H9 (cell line): ENCODE measurements at regions not wholly inside any gene's neighbourhood (a gene's known extent, or its start where the extent isn't known, plus 50 kb on each side); places are given as distances from the start of the nearest gene placed in this dataset.

ENCODE experiments used
- DNase-seq: peaks from one replicate; pipeline ENCODE4 v3.0.0-alpha.2; 2017
- H2AFZ ChIP-seq: one replicate; pipeline ENCODE4 v1.6.1; 2013; ENCODE audit warnings: mild to moderate bottlenecking, low read length, control low read depth, moderate library complexity
- H2AK5ac ChIP-seq: 2 replicates; pipeline ENCODE4 v1.6.1; 2013; ENCODE audit warnings: low read length, control low read depth, mixed read lengths; ENCODE audit not compliant: insufficient read length
- H2BK120ac ChIP-seq: one replicate; pipeline ENCODE4 v1.6.1; 2013; ENCODE audit warnings: low read depth, mild to moderate bottlenecking, low read length, control low read depth, inconsistent platforms; ENCODE audit not compliant: poor library complexity, severe bottlenecking
- H2BK12ac ChIP-seq: 2 replicates; pipeline ENCODE4 v1.6.1; 2013; ENCODE audit warnings: low read length, control low read depth, mixed read lengths, low read depth; ENCODE audit not compliant: insufficient read length
- H2BK15ac ChIP-seq: 2 replicates; pipeline ENCODE4 v1.6.1; 2013; ENCODE audit warnings: low read depth, low read length, control low read depth
- H2BK20ac ChIP-seq: one replicate; pipeline ENCODE4 v1.6.1; 2013; ENCODE audit warnings: low read depth, mild to moderate bottlenecking, low read length, control low read depth, inconsistent platforms; ENCODE audit not compliant: poor library complexity, severe bottlenecking
- H2BK5ac ChIP-seq: 2 replicates; pipeline ENCODE4 v1.6.1; 2013; ENCODE audit warnings: low read length, control low read depth, mixed read lengths; ENCODE audit not compliant: insufficient read length
- H3K14ac ChIP-seq: 2 replicates; pipeline ENCODE4 v1.6.1; 2013; ENCODE audit warnings: low read length, control low read depth; ENCODE audit not compliant: insufficient read depth
- H3K18ac ChIP-seq: 2 replicates; pipeline ENCODE4 v1.6.1; 2013; ENCODE audit warnings: low read depth, mild to moderate bottlenecking, mixed read lengths, low read length, control low read depth; ENCODE audit not compliant: insufficient read length
- H3K23ac ChIP-seq: 2 replicates; pipeline ENCODE4 v1.6.1; 2013; ENCODE audit warnings: low read length, control low read depth, mixed read lengths, low read depth; ENCODE audit not compliant: insufficient read length
- H3K23me2 ChIP-seq: 2 replicates; pipeline ENCODE4 v1.6.1; 2013; ENCODE audit warnings: low read depth, mild to moderate bottlenecking, mixed read lengths, low read length, control low read depth; ENCODE audit not compliant: insufficient read length, poor library complexity, severe bottlenecking
- H3K27ac ChIP-seq: 2 replicates; pipeline ENCODE4 v1.5.1; 2013; ENCODE audit warnings: low read length, control low read depth, mixed read lengths, low read depth; ENCODE audit not compliant: insufficient read length
- H3K27me3 ChIP-seq: 2 replicates; pipeline ENCODE4 v1.6.1; 2013; ENCODE audit warnings: low read length, control low read depth, inconsistent platforms; ENCODE audit not compliant: insufficient read depth
- H3K4ac ChIP-seq: 2 replicates; pipeline ENCODE4 v1.6.1; 2013; ENCODE audit warnings: low read depth, mild to moderate bottlenecking, control low read depth, inconsistent platforms, low read length, moderate library complexity
- H3K4me1 ChIP-seq: 2 replicates; pipeline ENCODE4 v1.6.1; 2013; ENCODE audit warnings: low read length, control low read depth, inconsistent platforms; ENCODE audit not compliant: insufficient read depth
- H3K4me2 ChIP-seq: 2 replicates; pipeline ENCODE4 v1.6.1; 2013; ENCODE audit warnings: low read length, control low read depth, mixed read lengths; ENCODE audit not compliant: insufficient read length, insufficient read depth
- H3K56ac ChIP-seq: 2 replicates; pipeline ENCODE4 v1.6.1; 2013; ENCODE audit warnings: low read depth, mild to moderate bottlenecking, mixed read lengths, low read length, control low read depth; ENCODE audit not compliant: insufficient read length
- H3K79me1 ChIP-seq: 2 replicates; pipeline ENCODE4 v1.6.1; 2013; ENCODE audit warnings: low read depth, mild to moderate bottlenecking, moderate library complexity, low read length, control low read depth, inconsistent platforms; ENCODE audit not compliant: insufficient read depth, poor library complexity, severe bottlenecking
- H3K79me2 ChIP-seq: 2 replicates; pipeline ENCODE4 v1.6.1; 2013; ENCODE audit warnings: low read length, control low read depth, inconsistent platforms; ENCODE audit not compliant: insufficient read depth
- H3K9ac ChIP-seq: 2 replicates; pipeline ENCODE4 v1.6.1; 2013; ENCODE audit warnings: low read length, control low read depth, mixed read lengths; ENCODE audit not compliant: insufficient read length; ENCODE audit errors: extremely low read depth
- H3K9me3 ChIP-seq: one replicate; pipeline ENCODE4 v1.6.1; 2013; ENCODE audit warnings: low read depth, low read length, inconsistent platforms; ENCODE audit not compliant: control insufficient read depth
- H3T11ph ChIP-seq: one replicate; pipeline ENCODE4 v1.6.1; 2013; ENCODE audit warnings: mild to moderate bottlenecking, low read length, control low read depth, inconsistent platforms
- H4K20me1 ChIP-seq: one replicate; pipeline ENCODE4 v1.6.1; 2013; ENCODE audit not compliant: control insufficient read depth, insufficient read length, insufficient read depth
- H4K5ac ChIP-seq: 2 replicates; pipeline ENCODE4 v1.6.1; 2013; ENCODE audit warnings: low read depth, mild to moderate bottlenecking, mixed read lengths, low read length, control low read depth; ENCODE audit not compliant: insufficient read length
- H4K8ac ChIP-seq: replicated peaks from 2 replicates; pipeline ENCODE4 v1.6.1; 2013; ENCODE audit warnings: low read length, control low read depth, mixed read lengths, low read depth; ENCODE audit not compliant: insufficient read length
- H4K91ac ChIP-seq: 2 replicates; pipeline ENCODE4 v1.6.1; 2013; ENCODE audit warnings: low read depth, mild to moderate bottlenecking, moderate library complexity, mixed read lengths, low read length, control low read depth; ENCODE audit not compliant: insufficient read length
- H3K27ac Mint-ChIP-seq, 3 experiments: 2 replicates in 2 of 3; 3 replicates in 1 of 3; pipeline ENCODE4 v1.8.0; 2020 to 2021; ENCODE audit warnings: mixed read lengths in 3 of 3, mild to moderate bottlenecking in 1 of 3, moderate library complexity in 1 of 3
- H3K27me3 Mint-ChIP-seq: 2 replicates; pipeline ENCODE4 v1.8.0; 2021; ENCODE audit warnings: low read depth, mild to moderate bottlenecking, moderate library complexity, mixed read lengths
- H3K36me3 Mint-ChIP-seq, 3 experiments: 2 replicates in 2 of 3; 3 replicates in 1 of 3; pipeline ENCODE4 v1.8.0; 2020 to 2021; ENCODE audit warnings: low read depth in 3 of 3, mixed read lengths in 3 of 3; ENCODE audit not compliant: insufficient read depth in 1 of 3
- H3K4me1 Mint-ChIP-seq, 2 experiments: 2 replicates each; pipeline ENCODE4 v1.8.0; 2020; ENCODE audit warnings: mixed read lengths in 2 of 2
- H3K4me3 Mint-ChIP-seq, 2 experiments: 2 replicates in 1 of 2; 3 replicates in 1 of 2; pipeline ENCODE4 v1.8.0; 2020 to 2021; ENCODE audit warnings: mild to moderate bottlenecking in 2 of 2, mixed read lengths in 2 of 2, moderate library complexity in 1 of 2
- H3K9me3 Mint-ChIP-seq, 2 experiments: 2 replicates in 1 of 2; 3 replicates in 1 of 2; pipeline ENCODE4 v1.8.0; 2020; ENCODE audit warnings: mild to moderate bottlenecking in 2 of 2, mixed read lengths in 2 of 2, moderate library complexity in 1 of 2
- CTCF ChIP-seq: fragments of 200-600 bp; sonication (generic); conservative IDR thresholded peaks from 3 replicates; pipeline ENCODE4 v1.8.0; 2021; ENCODE audit warnings: antibody characterized with exemption, mild to moderate bottlenecking
- WGBS: extraction: QIAGEN DNeasy Blood & Tissue Kit; methylation state at CpG from one replicate; pipeline ENCODE4 v1.1.7; 2013; ENCODE audit warnings: missing lambda C conversion rate, low lambda C conversion rate, mixed read lengths; ENCODE audit not compliant: insufficient read length; ENCODE audit errors: extremely low coverage; 5-methylcytosine and 5-hydroxymethylcytosine counted together

GRCh38 chr15:69511716-69512340 is 59.2 kb downstream of the RPLP1 start:
- no peak for TF ChIP-seq CTCF
- Histone ChIP-seq H3T11ph (no peak overlapping the region), H3K23me2 (no peaks in the 10 kb centered on the region), H2AFZ (no peak overlapping the region), H3K4me2 (no peak overlapping the region), H3K9me3 (no peaks in the 10 kb centered on the region), H3K79me2 (no peaks in the 10 kb centered on the region), H3K4me1 (no peaks in the 10 kb centered on the region), H2BK20ac (no peak overlapping the region), H4K5ac (no peak overlapping the region), H4K20me1 (no peaks in the 10 kb centered on the region), H2BK12ac (no peak overlapping the region), H4K91ac (no peak overlapping the region), H3K9ac (no peak overlapping the region), H3K56ac (no peak overlapping the region), H2AK5ac (no peak overlapping the region), H3K4ac (no peak overlapping the region), H3K27me3 (no peaks in the 10 kb centered on the region), H2BK5ac (no peak overlapping the region), H3K18ac (no peak overlapping the region), H2BK120ac (no peak overlapping the region), H3K79me1 (no peaks in the 10 kb centered on the region), H3K14ac (no peak overlapping the region), H4K8ac (no peak overlapping the region), H2BK15ac (no peak overlapping the region), H3K23ac (no peak overlapping the region), H3K27ac (no peak overlapping the region)
- H3K4me3 Mint-ChIP-seq, result no peak overlapping the region
- WGBS, result no CpG with 5 or more reads among the region's 3 CpGs
- no peak overlapping the region for H3K27ac Mint-ChIP-seq
- DNase-seq, result no peak
- peaks cover 4 to 5% of the 10 kb centered on the region in 2 experiments; a peak in 3 of 5 replicates for H3K9me3 Mint-ChIP-seq
- H3K27me3 Mint-ChIP-seq, result no peaks in the 10 kb centered on the region
- H3K36me3 Mint-ChIP-seq, result peaks cover 0 to 6% (median 0%) of the 10 kb centered on the region in 3 experiments; a peak in 3 of 7 replicates
- no peaks in the 10 kb centered on the region for H3K4me1 Mint-ChIP-seq
